Right kidney (tissue), 1 donor: ENCODE measurements at regions not wholly inside any gene's neighbourhood (a gene's known extent, or its start where the extent isn't known, plus 50 kb on each side); places are given as distances from the start of the nearest gene placed in this dataset.

ENCODE experiments used
- DNase-seq: peaks from one replicate; pipeline ENCODE4 v3.0.0-alpha.2; 2016

DNA sequence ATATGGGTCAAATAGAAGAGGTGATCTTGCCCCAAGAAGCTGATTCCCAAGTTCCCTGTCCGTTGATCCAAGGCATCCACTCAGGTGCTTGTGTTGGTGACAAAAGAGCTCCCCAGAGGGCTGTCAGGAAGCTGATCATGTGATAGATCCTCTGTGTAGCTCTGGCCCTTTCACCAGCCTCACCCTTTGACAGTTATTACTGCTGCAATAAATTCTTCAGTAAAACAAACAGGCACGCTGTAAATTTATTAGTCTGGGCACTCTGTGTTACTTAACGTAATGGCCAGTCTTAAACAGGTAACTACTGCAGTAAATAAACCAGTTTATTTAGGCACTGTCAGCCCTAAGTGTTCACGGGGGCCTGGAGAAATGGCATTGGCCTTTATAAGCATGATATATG lies 473.9 kb downstream of the BCL11B start:
- DNase-seq, result no peak

DNA sequence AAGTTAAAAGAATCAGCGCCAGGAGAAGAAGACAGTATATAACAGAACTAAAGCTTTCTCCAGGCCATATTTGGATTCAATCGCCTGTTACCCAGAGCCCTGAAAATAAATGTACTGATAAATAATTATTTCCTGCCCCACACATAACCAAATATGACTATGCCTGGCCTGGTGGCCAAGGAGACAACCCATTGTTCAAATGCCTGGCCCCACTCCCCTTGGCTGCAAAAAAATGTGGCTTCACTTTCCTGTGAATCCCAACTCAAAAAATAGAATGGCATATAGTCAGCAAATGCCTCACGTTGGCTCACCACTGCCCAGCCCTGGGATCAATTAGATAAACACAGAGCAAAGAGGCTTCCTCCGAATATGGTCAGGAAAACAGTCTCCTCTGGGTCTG lies 472.1 kb downstream of the BCL11B start:
- DNase-seq, result no peak

DNA sequence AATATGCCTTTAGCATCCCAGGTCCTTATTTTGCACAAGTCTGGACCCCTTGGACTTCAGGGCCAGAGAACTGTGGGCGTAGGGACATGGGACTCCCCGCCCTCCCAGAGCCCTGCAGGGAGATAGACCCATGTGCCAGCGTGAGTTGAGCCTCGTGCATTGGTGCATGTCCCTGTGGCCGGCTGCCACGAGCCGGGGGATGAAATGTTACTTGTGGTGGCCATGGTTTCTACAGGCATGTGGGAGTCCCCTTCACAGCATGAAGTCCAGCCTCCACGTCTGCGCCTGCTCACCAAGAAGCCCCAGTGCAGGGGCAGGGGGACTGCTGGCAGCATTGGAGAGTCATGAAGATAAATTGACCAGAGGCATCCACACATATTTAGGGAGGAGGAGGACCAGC lies 470.0 kb downstream of the BCL11B start:
- DNase-seq, result no peak

DNA sequence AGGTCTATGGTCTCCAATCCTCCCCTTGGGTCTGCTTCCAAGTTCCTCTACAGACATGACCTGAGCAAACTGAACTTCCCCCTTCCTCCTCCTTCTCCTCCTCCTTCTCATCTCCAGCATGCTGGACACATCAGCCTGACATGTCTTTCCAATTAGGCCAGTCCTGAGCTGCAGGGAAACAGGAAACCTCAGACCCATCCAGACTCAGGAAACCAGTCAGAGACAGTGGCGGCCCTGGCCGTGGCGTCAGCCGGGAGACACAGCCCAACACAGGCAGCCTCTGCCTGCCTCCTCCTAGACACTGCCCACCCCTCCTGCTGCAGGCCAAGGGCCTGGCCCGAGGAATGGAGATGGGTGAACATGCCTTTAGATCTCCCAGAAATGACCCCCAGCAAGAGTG lies 468.8 kb downstream of the BCL11B start:
- DNase-seq, result no peak

DNA sequence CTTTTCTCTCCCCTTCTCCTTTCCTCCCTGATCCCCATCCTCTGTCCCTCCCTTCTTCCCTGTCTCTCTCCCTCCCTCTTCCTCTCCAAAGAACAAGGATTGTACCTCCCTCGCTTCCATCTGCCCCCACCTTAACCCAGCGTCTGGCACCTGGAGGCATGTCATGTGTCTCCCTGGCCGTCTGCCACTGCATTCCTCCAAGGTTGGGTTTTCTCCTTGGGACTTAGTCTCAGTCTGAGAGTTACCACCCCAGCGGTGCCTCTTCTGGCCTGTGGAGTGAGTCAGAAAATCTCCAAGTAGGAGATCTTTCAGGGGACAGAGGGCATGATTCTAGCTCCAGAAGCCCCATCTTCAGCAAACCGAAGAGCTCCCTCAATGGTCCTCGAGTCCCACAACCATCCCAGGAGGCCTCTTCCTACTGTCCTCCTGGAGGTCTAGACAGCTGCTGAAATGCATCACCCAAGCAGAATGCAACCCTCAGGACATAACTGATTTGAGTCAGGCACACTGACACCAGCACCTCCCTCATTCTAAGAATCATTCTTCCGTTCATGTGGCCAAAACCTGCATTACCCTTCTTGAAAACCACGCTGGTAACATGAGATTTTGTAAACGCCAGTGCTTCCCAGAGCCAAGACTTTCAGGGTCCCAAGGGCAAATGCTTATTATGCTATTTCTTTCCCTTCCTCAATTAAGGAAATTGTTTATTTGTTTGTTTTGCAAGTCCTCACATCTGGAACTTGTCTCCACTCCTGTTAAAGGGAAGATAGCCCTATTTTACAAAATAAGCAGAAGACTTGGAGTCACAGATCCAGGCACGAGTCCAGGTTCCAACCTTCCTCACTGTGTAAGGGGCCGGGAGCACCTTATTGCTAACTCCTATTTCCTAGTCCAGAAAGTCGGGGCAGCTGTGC lies 463.2 kb downstream of the BCL11B start:
- DNase-seq, result no peak

DNA sequence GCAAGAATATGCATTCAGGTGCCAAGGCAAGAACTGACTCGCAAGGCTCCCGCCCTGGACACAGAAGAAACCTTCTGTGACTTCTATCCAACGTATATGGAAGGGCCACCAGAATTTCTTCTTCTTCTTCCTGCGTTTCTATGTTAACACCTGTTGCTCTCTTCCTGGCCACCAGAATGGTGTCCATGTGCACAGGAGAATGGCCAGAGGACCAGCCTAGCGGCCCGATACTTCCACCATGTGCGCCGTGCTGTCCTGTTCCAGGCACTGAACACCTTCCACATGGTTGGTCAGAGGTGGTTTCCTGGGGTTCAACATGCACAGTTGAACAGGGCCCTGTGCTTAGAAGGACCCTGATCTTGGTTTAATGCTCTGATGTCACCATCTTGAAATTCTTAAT lies 455.8 kb downstream of the BCL11B start:
- DNase-seq, result no peak

DNA sequence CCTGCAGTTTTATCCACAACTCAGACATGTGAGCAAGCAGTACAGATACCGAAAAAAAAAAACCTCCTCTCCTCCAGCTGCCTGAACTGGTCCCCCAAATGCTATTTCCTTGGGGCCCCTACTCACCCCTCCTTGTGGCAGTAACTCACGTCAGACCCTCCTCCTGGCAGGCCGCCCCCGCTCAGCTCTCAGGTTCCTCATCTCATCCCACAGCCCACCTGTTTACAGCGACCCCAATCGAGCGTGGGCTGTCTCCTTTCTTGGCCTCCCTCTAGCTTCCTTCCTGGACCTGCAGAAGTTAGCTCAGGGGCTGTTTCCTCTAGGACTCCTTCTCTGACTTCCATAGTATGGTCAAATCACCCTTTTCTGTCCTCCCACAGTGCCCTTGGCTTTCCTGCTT lies 455.3 kb downstream of the BCL11B start:
- no peak for DNase-seq

DNA sequence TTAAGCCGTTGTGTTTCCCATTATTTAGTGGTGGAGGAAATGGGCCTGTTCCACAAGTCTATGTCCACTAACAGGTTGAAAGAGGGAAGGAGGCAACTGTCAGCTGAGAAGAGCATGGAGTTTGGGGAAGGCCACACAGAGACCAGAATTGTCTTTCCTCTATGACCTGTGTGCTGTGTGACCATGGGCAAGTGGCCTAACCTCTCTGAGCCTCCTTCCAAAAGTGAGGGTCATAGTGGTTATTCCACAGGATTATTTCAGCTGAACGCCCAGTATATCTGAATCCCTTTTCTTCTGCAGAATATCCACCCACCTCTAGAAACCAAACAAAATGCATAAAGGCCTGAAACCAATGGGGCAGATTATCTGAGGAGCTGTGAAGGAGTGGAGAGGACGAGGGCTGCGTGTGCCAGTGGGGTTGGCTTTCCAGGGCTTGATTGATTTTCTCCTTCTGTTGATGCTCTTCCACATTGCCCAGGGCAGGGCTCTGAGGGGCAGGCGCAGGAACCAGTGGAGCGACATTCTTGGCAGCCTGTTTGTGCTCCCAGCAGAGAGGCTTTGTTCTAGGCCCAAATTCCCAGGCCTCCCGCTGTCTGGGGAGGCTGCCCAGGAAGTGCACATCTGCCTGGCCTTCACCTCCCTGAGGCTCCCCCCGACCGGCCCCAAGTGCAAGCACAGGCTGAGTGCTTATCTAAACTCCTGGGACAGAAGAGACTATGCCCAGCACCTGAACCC lies 452.7 kb downstream of the BCL11B start:
- DNase-seq, result peak; percentile 14

DNA sequence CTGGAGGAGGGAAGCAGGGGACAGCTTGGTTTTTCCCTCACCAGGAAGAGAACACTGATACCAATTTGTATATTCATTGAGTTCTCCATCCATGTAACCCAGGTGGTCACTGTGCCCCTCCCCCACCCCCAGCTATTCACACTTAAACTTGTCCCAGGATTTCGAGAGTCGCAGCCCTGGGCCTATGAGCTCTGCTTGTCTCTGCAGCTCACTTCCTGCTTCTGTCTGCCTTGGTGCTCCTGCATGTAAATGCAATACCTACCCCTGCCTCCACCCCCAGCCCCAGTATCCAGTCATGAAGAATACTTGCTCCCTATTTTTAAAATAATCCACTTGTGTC lies 452.2 kb downstream of the BCL11B start:
- DNase-seq, result peak; percentile 20

DNA sequence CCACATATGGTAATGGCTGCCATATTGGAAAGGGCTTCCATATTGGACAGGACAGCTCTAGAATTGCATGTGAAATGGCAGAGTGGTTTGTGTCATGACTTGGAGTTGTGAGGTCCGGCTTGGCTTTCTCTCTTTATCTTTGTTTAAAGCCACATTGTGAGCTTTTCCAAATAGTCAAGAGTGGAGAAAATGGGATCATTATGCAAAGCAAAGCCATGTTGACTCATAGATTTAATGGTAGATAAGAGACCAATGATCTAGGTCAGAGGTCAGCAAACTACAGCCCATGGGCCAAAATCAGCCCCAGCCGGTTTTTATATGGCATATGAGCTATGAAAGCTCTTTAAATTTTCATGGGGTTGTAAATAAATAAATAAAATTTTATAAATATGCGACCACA lies 449.1 kb downstream of the BCL11B start:
- DNase-seq, result no peak

DNA sequence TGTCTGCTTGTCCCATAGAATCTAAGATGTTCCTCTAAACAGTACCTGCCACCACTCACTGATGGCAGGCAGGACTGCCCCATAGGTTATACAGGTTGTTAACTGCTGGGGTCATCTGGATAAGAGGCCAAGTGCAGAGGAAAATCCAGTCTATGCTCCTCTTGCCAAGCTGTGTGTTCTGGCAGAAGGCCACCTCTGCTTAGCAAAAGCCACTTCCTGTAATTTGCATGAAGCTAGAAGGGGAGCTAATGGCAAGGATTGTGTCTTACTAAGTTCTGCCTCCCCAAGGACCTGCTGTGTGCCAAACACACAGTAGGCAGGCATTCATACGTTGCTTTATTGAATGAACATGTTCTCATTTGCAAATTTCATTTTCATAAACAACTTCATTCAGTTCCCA lies 445.4 kb downstream of the BCL11B start:
- DNase-seq, result no peak

DNA sequence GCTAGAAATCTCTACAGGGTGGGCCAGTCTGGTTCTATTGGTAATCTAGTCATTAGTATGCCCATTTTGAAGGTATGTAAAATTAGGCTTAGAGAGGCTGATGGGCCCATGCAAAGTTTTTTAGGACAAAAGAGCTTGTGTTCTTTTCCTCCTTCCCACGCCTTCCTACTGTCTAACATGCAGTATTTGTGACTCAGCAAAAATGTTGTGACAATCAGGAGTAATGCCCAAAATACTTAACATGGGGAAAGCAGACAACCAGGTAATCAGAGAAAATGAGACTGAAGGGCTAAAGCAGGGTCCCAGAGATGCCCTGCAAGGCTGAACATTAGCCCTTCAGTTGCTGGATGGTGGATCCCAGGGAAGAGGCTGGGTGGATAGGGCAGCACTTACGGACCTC lies 437.9 kb downstream of the BCL11B start:
- DNase-seq, result no peak

DNA sequence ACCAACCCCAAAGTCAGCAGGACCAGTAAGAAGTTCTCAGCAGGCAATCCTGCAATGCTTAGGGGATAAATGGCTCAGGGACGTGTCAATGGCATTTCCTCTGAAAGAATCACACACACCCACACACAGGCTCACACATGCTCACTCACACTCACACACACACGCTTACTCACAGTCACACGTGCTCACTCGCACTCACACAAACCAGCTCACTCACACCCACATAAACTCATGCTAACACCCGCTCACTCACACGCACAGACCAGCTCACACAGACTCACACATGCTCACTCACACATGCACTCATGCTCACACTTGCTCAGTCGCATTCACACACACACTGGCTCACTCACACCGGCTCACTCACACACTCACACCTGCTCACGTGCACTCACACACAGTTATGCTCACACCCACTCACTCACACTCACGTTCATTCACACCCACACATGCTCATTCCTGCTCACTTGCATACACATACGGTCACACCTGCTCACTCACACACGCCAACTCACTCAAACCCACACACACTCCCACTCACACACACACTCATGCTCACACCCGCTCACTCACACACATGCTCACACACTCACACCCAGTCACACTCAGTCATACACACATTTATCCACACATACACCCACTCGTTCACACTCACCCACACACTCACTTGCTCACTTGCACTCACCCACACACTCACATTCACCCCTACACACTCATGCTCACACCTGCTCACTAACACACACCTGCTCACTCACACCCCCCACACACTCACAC lies 436.8 kb downstream of the BCL11B start:
- DNase-seq, result no peak

DNA sequence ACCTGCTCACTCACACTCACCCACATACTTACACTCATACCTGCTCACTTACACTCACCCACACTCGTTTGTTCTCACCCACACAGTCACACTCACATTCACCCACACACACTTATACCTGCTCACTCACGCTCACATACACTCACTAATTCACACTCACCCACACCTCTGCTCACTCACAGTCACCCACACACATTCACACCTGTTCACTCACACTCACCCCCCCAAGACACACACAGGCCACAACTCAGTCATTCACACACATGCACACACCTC lies 436.2 kb downstream of the BCL11B start:
- no peak for DNase-seq

DNA sequence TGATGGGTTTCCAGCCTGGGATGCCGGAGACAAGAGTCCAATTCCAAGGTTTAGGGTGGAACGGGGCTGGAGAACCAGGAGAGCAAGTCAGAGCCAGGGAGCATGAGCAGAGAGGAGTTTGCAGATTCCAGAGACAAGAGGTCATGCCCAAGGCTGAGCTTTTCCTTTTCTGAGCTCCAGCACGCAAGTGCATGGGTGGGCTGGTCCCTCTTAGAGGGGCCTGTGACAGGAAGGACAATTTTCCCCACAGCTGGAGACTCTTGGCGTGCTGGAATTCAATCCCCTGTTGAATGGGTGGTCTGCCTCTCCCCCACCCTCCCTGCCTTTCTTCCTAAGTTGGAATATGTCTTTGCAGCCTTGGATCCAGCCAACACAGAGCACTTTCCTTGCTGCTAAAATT lies 431.9 kb downstream of the BCL11B start:
- DNase-seq, result no peak

DNA sequence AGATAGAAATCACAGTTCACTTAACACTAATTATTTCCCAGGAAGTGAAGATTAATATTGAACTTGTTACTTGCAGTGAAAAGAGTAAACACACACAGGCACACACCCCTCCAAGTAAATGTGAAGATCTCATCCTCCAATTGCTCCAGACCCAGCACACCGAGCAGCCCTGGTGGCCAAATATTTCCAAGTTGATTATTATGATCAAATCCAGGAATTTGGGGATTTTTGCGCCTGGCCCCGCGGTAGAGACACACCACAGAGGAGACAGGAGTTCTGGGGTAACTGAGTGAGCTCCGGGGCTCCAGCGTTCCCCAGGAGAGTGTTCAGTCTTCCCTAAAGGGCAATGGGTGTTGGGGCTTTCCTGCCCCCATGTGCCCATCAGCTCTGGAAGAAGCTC lies 431.5 kb downstream of the BCL11B start:
- no peak for DNase-seq

DNA sequence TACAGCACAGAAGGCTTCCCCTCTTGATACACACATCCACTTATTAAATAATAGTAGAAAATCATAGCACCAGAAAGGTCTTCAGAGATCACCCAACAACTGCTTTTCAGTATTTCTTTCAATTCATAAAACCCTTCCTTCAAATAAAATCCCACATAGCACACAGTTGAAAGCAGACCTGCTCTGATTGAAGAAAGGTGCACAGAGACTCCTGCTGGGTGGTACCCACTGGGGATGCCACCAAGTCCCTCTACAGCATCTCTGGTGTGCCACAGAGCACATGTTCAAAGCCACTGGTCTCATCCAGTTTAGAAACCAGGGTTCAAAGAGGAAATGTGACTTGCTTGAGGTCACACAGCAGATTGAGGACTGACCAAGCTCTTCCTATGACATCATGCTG lies 427.5 kb downstream of the BCL11B start:
- DNase-seq, result no peak

DNA sequence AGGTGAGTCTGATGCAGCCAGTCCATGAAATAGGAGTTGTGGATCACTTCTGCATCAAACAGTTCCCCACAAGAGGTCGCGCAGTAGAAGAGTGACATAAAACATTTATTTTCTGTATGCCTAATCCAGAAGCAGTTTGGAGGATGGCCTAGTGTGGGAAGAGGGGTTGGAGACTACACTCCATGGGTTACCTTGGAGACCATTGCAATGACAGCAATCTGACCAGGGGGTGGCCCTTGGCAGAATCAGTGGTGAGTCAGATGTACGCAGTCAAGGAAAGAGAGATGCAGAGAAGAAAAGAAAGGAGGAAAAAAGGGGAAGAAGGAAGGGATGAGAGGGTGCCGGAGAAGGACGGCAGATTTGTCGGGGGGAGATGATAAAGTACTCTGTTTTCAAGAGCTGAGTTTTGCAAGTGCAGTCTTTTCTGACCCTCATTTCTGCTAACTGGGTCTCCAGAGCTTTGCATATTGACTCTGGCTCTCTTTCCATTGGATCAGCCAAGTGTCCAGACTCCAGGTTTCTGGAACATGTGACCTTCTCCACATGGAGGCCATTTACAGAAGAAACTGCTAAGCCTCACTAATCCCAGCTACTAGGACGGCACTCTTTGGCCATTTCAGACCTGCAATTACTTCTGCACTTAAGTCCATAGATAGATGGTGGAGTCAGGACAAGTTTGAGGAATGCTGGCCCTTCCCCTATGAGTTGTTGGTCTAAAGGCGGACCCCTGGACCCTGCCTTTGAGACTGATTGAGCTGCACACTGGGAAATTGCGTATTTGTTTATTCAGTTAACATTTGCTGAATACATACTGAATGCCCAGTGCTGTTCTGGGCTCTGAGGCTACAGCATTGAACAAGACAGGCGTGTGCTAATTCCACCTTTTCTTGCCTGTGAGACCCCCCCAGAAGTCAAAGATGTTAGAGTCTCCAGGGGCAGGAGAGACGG lies 424.2 kb downstream of the BCL11B start:
- no peak for DNase-seq

DNA sequence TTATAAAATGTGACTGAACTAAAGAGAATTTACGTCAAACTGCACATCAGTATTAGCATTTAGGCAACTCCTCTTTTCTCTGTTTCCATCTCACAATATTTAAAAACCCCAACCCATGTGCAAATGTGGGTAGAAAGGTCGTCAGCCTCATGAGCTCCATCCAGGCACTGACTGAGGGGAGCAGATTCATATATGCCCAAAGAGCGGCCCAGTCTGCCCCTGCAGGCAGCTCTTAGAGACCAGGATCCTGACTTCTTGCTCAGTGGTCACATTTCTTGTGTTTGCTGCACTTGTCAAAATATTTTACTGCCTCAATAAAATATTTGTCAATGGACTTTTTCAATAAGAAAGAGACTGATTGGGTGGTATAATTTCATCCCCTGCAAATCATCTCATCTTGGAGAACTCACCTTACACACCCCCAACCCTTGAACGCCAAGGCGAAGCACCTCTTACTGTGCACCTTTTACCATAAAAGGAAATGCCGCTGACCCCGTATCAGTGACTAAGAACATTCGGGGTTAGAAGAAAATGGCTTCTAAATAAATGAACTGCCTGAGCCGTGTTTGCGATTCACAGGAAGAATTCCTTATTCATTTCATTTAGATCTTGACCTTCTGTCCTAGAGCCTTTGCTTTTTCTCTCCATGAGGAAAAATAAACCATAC lies 418.8 kb downstream of the BCL11B start:
- no peak for DNase-seq

DNA sequence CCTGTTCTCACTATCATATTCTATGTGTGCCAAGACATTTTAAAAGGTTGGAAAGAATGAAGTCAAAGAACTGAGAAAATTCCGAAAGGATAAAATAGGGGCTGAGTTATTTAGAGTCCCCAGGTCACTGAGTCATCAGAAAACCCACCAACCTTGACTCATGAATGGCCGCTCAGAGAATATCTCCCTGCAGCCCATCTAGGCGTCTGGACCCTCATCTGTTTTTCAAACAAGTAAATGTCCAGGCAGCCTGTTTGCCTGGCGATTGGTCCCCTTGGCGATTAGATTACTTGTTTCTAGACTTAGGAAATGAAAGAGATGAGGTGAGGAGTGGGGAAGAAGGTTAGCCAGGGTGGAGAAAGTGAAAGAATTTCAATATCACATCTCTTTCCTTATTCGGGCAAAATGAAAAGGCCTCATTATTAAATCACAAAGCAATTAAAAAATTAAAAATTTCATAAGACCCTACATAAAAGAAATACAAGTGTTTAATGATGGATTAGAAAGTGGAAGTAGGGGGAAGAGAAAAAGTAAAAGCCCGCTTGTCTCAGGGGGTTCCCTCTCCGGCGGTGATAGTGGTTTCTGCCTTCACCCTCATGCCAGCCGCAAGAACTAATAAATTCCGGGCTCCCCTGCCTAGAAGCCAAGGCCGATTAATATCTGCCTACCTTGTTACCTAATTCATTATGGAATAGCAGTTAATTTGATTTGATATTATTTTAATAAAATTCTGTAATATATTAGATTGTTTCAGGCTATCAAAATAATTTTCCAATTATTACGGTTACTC lies 415.9 kb downstream of the BCL11B start:
- no peak for DNase-seq

DNA sequence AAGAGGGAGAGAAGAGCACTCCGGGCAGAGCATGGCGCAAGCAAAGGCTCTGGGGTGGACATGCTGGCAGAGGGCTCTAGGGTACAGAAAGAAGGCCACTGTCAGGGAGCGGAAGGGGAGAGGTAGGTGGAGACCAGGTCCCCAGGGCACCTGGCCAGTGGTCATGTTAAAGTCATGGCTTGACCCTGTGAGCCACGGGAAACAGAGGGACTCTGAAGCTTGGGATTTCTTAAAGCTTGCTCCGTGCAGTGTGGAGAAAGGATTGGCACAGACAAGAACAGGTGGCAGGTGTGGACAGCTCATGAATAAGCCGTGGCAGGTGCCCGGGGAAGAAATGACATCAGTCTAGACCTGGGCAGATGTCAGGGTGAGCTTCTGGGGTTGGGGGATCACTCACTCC lies 413.8 kb downstream of the BCL11B start:
- no peak for DNase-seq
